B cell (primary cell): ENCODE measurements at regions not wholly inside any gene's neighbourhood (a gene's known extent, or its start where the extent isn't known, plus 50 kb on each side); places are given as distances from the start of the nearest gene placed in this dataset.

ENCODE experiments used
- ATAC-seq: fragments of 200-7000 bp; cut with Tn5 transposase; one replicate; pipeline ENCODE4 v1.10.0; 2021; ENCODE audit warnings: low read depth, mild to moderate bottlenecking, moderate number of reproducible peaks, moderate library complexity
- CTCF ChIA-PET: fragments of 350-600 bp; sonication (Branson Sonifier 250); formaldehyde crosslinking; loops from one replicate; lab custom pipeline; 2021; ENCODE audit warnings: antibody characterized with exemption, inconsistent platforms; lab: Charles Lee
- POLR2A ChIA-PET: fragments of 350-600 bp; sonication (Branson Sonifier 250); formaldehyde crosslinking; loops from one replicate; lab custom pipeline; 2021; ENCODE audit warnings: antibody characterized with exemption; lab: Charles Lee
- DNase-seq: peaks from one replicate; pipeline ENCODE4 v3.0.0; 2013
- H2AFZ ChIP-seq: 2 replicates; pipeline ENCODE4 v1.6.1; 2012; ENCODE audit warnings: mild to moderate bottlenecking, low read depth, low read length; ENCODE audit not compliant: insufficient read depth, poor library complexity, severe bottlenecking
- H3K27ac ChIP-seq, 2 donors: 1 replicate in 1 of 2; 2 replicates in 1 of 2; pipeline ENCODE4 v1.5.1; 2012 to 2013; ENCODE audit warnings: low read length in 2 of 2, mild to moderate bottlenecking in 2 of 2, moderate library complexity in 1 of 2
- H3K27me3 ChIP-seq, 4 experiments: fragments of 200-600 bp in 1 of 4; sonication (generic) in 1 of 4; replicated peaks in 1 of 4; 1 replicate in 2 of 4; 2 replicates in 2 of 4; pipeline versions ENCODE4 v1.6.1 to v1.7.0; 2013 to 2016; ENCODE audit warnings: low read length in 3 of 4, mild to moderate bottlenecking in 2 of 4, mixed read lengths in 1 of 4, moderate library complexity in 1 of 4; ENCODE audit not compliant: insufficient read depth in 4 of 4, control insufficient read depth in 3 of 4; ENCODE audit errors: control extremely low read depth in 1 of 4
- H3K36me3 ChIP-seq, 2 experiments: replicated peaks in 1 of 2; 1 replicate in 1 of 2; 2 replicates in 1 of 2; pipeline versions ENCODE4 v1.6.1 to v1.7.1; 2013; ENCODE audit warnings: low read length in 1 of 2; ENCODE audit not compliant: insufficient read depth in 2 of 2, control insufficient read depth in 1 of 2; ENCODE audit errors: control extremely low read depth in 1 of 2, extremely low read depth in 1 of 2
- H3K4me1 ChIP-seq, 2 donors: fragments of 200-600 bp in 1 of 2; sonication (generic) in 1 of 2; 1 replicate in 1 of 2; 2 replicates in 1 of 2; pipeline versions ENCODE4 v1.5.1 to v1.6.1; 2013 to 2017; ENCODE audit warnings: low read length in 2 of 2; ENCODE audit not compliant: control insufficient read depth in 2 of 2, insufficient read depth in 2 of 2
- H3K4me2 ChIP-seq: replicated peaks from 2 replicates; pipeline ENCODE3; 2012; ENCODE audit warnings: mild to moderate bottlenecking, low read depth, low read length; ENCODE audit not compliant: poor library complexity, severe bottlenecking
- H3K4me3 ChIP-seq, 5 experiments: fragments of 200-600 bp in 1 of 5; sonication (generic) in 1 of 5; 1 replicate in 3 of 5; 2 replicates in 2 of 5; pipeline versions ENCODE4 v1.5.1 to v1.7.0; 2011 to 2016; ENCODE audit warnings: low read length in 4 of 5, mild to moderate bottlenecking in 4 of 5, low read depth in 2 of 5, control low read depth in 1 of 5, moderate library complexity in 1 of 5; ENCODE audit not compliant: insufficient read depth in 1 of 5; ENCODE audit errors: control extremely low read depth in 1 of 5, extremely low read depth in 1 of 5
- H3K79me2 ChIP-seq: fragments of 200-600 bp; sonication (generic); one replicate; pipeline ENCODE4 v1.6.0; 2016; ENCODE audit warnings: low read length; ENCODE audit not compliant: control insufficient read depth, insufficient read depth
- H3K9ac ChIP-seq: fragments of 200-600 bp; sonication (generic); 2 replicates; pipeline ENCODE4 v1.6.1; 2017; ENCODE audit warnings: mild to moderate bottlenecking, low read length, moderate library complexity
- H3K9me3 ChIP-seq, 3 donors: one replicate each; pipeline versions ENCODE4 v1.6.1 to v1.7.1; 2013; ENCODE audit warnings: low read length in 2 of 3; ENCODE audit not compliant: control insufficient read depth in 2 of 3, insufficient read depth in 1 of 3; ENCODE audit errors: control extremely low read depth in 1 of 3
- H4K20me1 ChIP-seq: 2 replicates; pipeline ENCODE4 v1.6.0; 2012; ENCODE audit warnings: mild to moderate bottlenecking, low read length; ENCODE audit not compliant: insufficient read depth, control insufficient read depth, poor library complexity, severe bottlenecking
- H3K27ac Mint-ChIP-seq: one replicate; pipeline ENCODE4 v1.8.0; 2021; ENCODE audit warnings: mixed read lengths
- H3K27me3 Mint-ChIP-seq: one replicate; pipeline ENCODE4 v1.8.0; 2021; ENCODE audit warnings: mixed read lengths
- H3K4me1 Mint-ChIP-seq: one replicate; pipeline ENCODE4 v1.8.0; 2021; ENCODE audit warnings: mixed read lengths
- H3K4me3 Mint-ChIP-seq: one replicate; pipeline ENCODE4 v1.8.0; 2021; ENCODE audit warnings: mixed read lengths
- H3K9me3 Mint-ChIP-seq: one replicate; pipeline ENCODE4 v1.8.0; 2022; ENCODE audit warnings: mixed read lengths; ENCODE audit not compliant: insufficient read depth
- EZH2 ChIP-seq: IDR thresholded peaks from 2 replicates; pipeline ENCODE4 v1.6.1; 2012; ENCODE audit warnings: borderline replicate concordance, low read depth, mild to moderate bottlenecking, moderate library complexity, low read length; ENCODE audit not compliant: insufficient read depth, poor library complexity, severe bottlenecking
- WGBS: methylation state at CpG from one replicate; pipeline ENCODE4 v1.1.5; 2013; ENCODE audit warnings: missing lambda C conversion rate; ENCODE audit not compliant: insufficient coverage; 5-methylcytosine and 5-hydroxymethylcytosine counted together
- intact Hi-C: fragments of 100-400 bp; cut with micrococcal nuclease; formaldehyde crosslinking; loops from one replicate; pipeline ENCODE4 v1.10.0; 2022
- TF ChIP-seq, protein P1 (sequence below): fragments of 200-600 bp; IDR thresholded peaks from one replicate; pipeline ENCODE4 v1.8.0; 2022; ENCODE audit warnings: antibody characterized with exemption, mild to moderate bottlenecking

DNA sequence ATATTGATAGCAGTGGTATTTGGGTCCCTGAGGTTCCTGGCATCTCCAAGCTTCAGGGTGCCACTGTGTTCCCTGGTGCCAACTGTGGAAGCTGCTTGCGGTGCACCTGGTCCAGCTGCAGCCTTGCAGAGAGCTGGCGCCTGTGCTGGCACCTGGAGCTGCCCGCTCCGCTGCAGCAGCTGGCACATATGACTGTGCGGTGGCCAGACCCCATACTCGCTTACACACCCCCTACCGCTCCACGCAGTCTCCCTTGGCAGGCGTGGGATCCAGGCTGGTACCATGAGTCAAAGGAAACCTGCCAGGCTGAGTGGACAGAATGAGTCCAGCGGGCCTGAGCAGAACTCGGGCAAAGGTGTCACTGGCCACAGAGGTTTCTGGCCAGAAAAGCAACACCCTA lies 89.9 kb upstream of the JAZF1 start:
- Histone ChIP-seq H3K27ac (no peak overlapping the region), H3K36me3 (no peaks in the 10 kb centered on the region), H3K4me3 (no peak overlapping the region), H2AFZ (no peak overlapping the region), H3K27me3 (no peaks in the 10 kb centered on the region), H3K4me1 (peaks cover 14 to 22% of the 10 kb centered on the region in 2 donors), H4K20me1 (no peaks in the 10 kb centered on the region), H3K79me2 (peaks cover 11% of the 10 kb centered on the region), H3K9ac (no peak overlapping the region), H3K4me2 (peak overlapping the region; percentile 37), H3K9me3 (no peaks in the 10 kb centered on the region)
- peaks cover 6% of the 10 kb centered on the region for H3K9me3 Mint-ChIP-seq
- ChIA-PET CTCF (interaction anchor here (1.2 to 1.9 kb wide), 8 partner anchors 11 to 1075 kb away, joined by 3 to 10 read pairs (median 4); no protein-coding TSS in a partner anchor), POLR2A (no interaction called here)
- 95% methylated on average over 11 of the region's 11 CpGs for WGBS
- no peak for DNase-seq
- TF ChIP-seq EZH2: no peak
- TF ChIP-seq, protein P1, sequence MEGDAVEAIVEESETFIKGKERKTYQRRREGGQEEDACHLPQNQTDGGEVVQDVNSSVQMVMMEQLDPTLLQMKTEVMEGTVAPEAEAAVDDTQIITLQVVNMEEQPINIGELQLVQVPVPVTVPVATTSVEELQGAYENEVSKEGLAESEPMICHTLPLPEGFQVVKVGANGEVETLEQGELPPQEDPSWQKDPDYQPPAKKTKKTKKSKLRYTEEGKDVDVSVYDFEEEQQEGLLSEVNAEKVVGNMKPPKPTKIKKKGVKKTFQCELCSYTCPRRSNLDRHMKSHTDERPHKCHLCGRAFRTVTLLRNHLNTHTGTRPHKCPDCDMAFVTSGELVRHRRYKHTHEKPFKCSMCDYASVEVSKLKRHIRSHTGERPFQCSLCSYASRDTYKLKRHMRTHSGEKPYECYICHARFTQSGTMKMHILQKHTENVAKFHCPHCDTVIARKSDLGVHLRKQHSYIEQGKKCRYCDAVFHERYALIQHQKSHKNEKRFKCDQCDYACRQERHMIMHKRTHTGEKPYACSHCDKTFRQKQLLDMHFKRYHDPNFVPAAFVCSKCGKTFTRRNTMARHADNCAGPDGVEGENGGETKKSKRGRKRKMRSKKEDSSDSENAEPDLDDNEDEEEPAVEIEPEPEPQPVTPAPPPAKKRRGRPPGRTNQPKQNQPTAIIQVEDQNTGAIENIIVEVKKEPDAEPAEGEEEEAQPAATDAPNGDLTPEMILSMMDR: no peak
- no peaks in the 10 kb centered on the region for H3K27me3 Mint-ChIP-seq
- ATAC-seq: no peak
- H3K4me3 Mint-ChIP-seq: no peak overlapping the region
- no peak overlapping the region for H3K27ac Mint-ChIP-seq
- intact Hi-C loops: loop anchor here (5.0 kb wide), 2 partner anchors 68 to 88 kb away; partner anchors contain the start of gene JAZF1
- peaks cover 25% of the 10 kb centered on the region for H3K4me1 Mint-ChIP-seq

DNA sequence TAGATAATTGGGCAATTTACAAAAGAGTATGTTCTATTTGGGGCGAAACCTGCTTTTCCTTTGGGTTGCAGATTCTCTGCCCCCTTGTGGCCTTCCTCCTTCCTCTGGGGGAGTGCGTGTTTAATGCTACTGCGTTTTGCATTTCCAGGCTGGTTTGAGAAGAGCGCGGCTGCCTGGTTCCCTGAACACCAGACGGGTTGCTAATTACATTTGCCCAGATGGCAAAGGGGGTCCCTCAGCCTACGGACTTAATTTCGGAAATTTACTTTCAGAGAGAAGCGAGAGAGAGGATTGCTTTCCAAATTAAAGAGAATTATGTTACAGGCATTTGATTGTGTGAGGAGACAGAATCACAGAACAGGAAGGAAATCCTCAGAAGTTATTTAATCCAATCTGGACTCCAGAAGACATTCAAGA lies 91.9 kb upstream of the JAZF1 start:
- Histone ChIP-seq H3K9me3 (no peaks in the 10 kb centered on the region), H3K4me2 (peak overlapping the region; percentile 71), H3K79me2 (peaks cover 11% of the 10 kb centered on the region), H3K27ac (no peak overlapping the region), H3K9ac (peak overlapping the region; percentile 49), H4K20me1 (no peaks in the 10 kb centered on the region), H3K36me3 (no peaks in the 10 kb centered on the region), H3K4me3 (peak overlapping the region in 3 of 5 experiments; percentile 13 to 51 (median 27)), H2AFZ (peak overlapping the region; percentile 74), H3K4me1 (peaks cover 14 to 22% of the 10 kb centered on the region in 2 donors), H3K27me3 (no peaks in the 10 kb centered on the region)
- peak; percentile 68 for ATAC-seq
- Mint-ChIP-seq H3K27me3 (no peaks in the 10 kb centered on the region), H3K4me3 (peak overlapping the region; percentile 60), H3K9me3 (peaks cover 6% of the 10 kb centered on the region), H3K4me1 (peaks cover 25% of the 10 kb centered on the region), H3K27ac (no peak overlapping the region)
- POLR2A ChIA-PET: no interaction called here
- DNase-seq: peak; percentile 76
- intact Hi-C loops: loop anchor here (2.0 to 5.0 kb wide), 3 partner anchors 70 to 130 kb away; partner anchors contain the start of gene JAZF1
- TF ChIP-seq EZH2: no peak
- TF ChIP-seq, protein P1: peak; percentile 80
- CTCF ChIA-PET: interaction anchor here (1.0 to 1.9 kb wide), 6 partner anchors 58 to 175 kb away, joined by 3 to 10 read pairs (median 3); no protein-coding TSS in a partner anchor
- 8% methylated on average over 8 of the region's 9 CpGs for WGBS
